Stimulated activated CD4-positive, alpha-beta T cell treated with anti-CD3 and anti-CD28 coated beads, Interleukin-12 subunit alpha, Interleukin-12 subunit beta, amount 100 ng/mL, for 24 hours (primary cell): ENCODE measurements at regions not wholly inside any gene's neighbourhood (a gene's known extent, or its start where the extent isn't known, plus 50 kb on each side); places are given as distances from the start of the nearest gene placed in this dataset.

Source experiments
- DNase-seq, 2 experiments: peaks; one replicate each; pipeline ENCODE4 v3.0.0-alpha.2; 2020; ENCODE audit warnings: low read depth in 2 of 2

- no peak for DNase-seq
Measured at GRCh38 chr6:170162775-170163404, 128.0 kb downstream of the DLL1 start.

GRCh38 chr6:170162011-170162774 lies 128.7 kb downstream of the DLL1 start:
- DNase-seq, result no peak

- DNase-seq, result no peak
Measured at GRCh38 chr6:170160628-170161611, 130.0 kb downstream of the DLL1 start.

- no peak for DNase-seq
Measured at GRCh38 chr6:170160031-170160627, 130.7 kb downstream of the DLL1 start.

- no peak for DNase-seq
Measured at GRCh38 chr6:170159022-170159965, 131.6 kb downstream of the DLL1 start.

- DNase-seq, result no peak
Measured at GRCh38 chr6:170158296-170159021, 132.4 kb downstream of the DLL1 start.

GRCh38 chr6:170157567-170158218 lies 133.2 kb downstream of the DLL1 start:
- DNase-seq, result no peak

- DNase-seq, result no peak
Measured at GRCh38 chr6:170156448-170157375, 134.2 kb downstream of the DLL1 start.

GRCh38 chr6:170155464-170156196 lies 135.2 kb downstream of the DLL1 start:
- no peak for DNase-seq

GRCh38 chr6:170153436-170154319 lies 137.2 kb downstream of the DLL1 start:
- DNase-seq, result no peak

GRCh38 chr6:170152989-170153388 lies 137.9 kb downstream of the DLL1 start:
- DNase-seq, result no peak

- no peak for DNase-seq
Measured at GRCh38 chr6:170152124-170152926, 138.6 kb downstream of the DLL1 start.

- DNase-seq, result no peak
Measured at GRCh38 chr6:170151804-170152123, 139.1 kb downstream of the DLL1 start.

GRCh38 chr6:170151321-170151771 lies 139.5 kb downstream of the DLL1 start:
- DNase-seq, result no peak

- no peak for DNase-seq
Measured at GRCh38 chr6:170150590-170150945, 140.3 kb downstream of the DLL1 start.
